ENCODE measurements at regions not wholly inside any gene's neighbourhood (a gene's known extent, or its start where the extent isn't known, plus 50 kb on each side); places are given as distances from the start of the nearest gene placed in this dataset.

GRCh38 chr12:115013236-115013981 is 329.4 kb upstream of the TBX3 start:
- 54% methylated on average over 7 of the region's 15 CpGs for WGBS (ENCODE audit: insufficient coverage)
- H3K9me3 ChIP-seq (ENCODE audit: control extremely low read depth in 1 of 5, control insufficient read depth in 4 of 5, insufficient read depth in 2 of 5, low read depth in 1 of 5, low read length in 4 of 5) = no peaks in the 10 kb centered on the region
- H3K4me3 ChIP-seq (ENCODE audit: control insufficient read depth in 1 of 7, extremely low read depth in 1 of 7, insufficient read depth in 4 of 7, low read depth in 2 of 7, low read length in 6 of 7) = no peak overlapping the region
- H3K36me3 ChIP-seq (ENCODE audit: control insufficient read depth in 4 of 4, insufficient read depth in 4 of 4, low read length in 3 of 4) = no peaks in the 10 kb centered on the region
- no peaks in the 10 kb centered on the region for H3K4me1 ChIP-seq (ENCODE audit: control extremely low read depth in 1 of 4, control insufficient read depth in 4 of 4, insufficient read depth in 4 of 4, low read length in 3 of 4)
- peaks cover 0 to 2% (median 0%) of the 10 kb centered on the region in 5 experiments for H3K27me3 ChIP-seq (replicated peaks in 2 of 5; ENCODE audit: control insufficient read depth in 4 of 5, insufficient read depth in 5 of 5, low read length in 4 of 5)
- POLR2A ChIA-PET = no interaction called here
- H3K27ac ChIP-seq (ENCODE audit: insufficient read depth in 1 of 2, low read depth in 1 of 2, low read length in 2 of 2, poor library complexity in 1 of 2, severe bottlenecking in 2 of 2) = no peak overlapping the region
- no peak for DNase-seq
- CTCF ChIA-PET = no interaction called here

- ChIA-PET CTCF (no interaction called here), POLR2A (no interaction called here)
- Histone ChIP-seq H3K36me3 (ENCODE audit: control insufficient read depth in 4 of 4, insufficient read depth in 4 of 4, low read length in 3 of 4) (no peaks in the 10 kb centered on the region), H3K4me3 (ENCODE audit: control insufficient read depth in 1 of 7, extremely low read depth in 1 of 7, insufficient read depth in 4 of 7, low read depth in 2 of 7, low read length in 6 of 7) (no peak overlapping the region), H3K27ac (ENCODE audit: insufficient read depth in 1 of 2, low read depth in 1 of 2, low read length in 2 of 2, poor library complexity in 1 of 2, severe bottlenecking in 2 of 2) (no peak overlapping the region), H3K4me1 (ENCODE audit: control extremely low read depth in 1 of 4, control insufficient read depth in 4 of 4, insufficient read depth in 4 of 4, low read length in 3 of 4) (no peaks in the 10 kb centered on the region), H3K9me3 (ENCODE audit: control extremely low read depth in 1 of 5, control insufficient read depth in 4 of 5, insufficient read depth in 2 of 5, low read depth in 1 of 5, low read length in 4 of 5) (no peaks in the 10 kb centered on the region), H3K27me3 (replicated peaks in 2 of 5; ENCODE audit: control insufficient read depth in 4 of 5, insufficient read depth in 5 of 5, low read length in 4 of 5) (peaks cover 0 to 2% (median 0%) of the 10 kb centered on the region in 5 experiments)
- 70% methylated on average over 11 of the region's 11 CpGs for WGBS (ENCODE audit: insufficient coverage)
- no peak for DNase-seq
Observed at GRCh38 chr12:115012861-115013235, 328.9 kb upstream of the TBX3 start.

- DNase-seq = no peak
- Histone ChIP-seq H3K27me3 (replicated peaks in 2 of 5; ENCODE audit: control insufficient read depth in 4 of 5, insufficient read depth in 5 of 5, low read length in 4 of 5) (no peaks in the 10 kb centered on the region), H3K4me1 (ENCODE audit: control extremely low read depth in 1 of 4, control insufficient read depth in 4 of 4, insufficient read depth in 4 of 4, low read length in 3 of 4) (no peaks in the 10 kb centered on the region), H3K27ac (ENCODE audit: insufficient read depth in 1 of 2, low read depth in 1 of 2, low read length in 2 of 2, poor library complexity in 1 of 2, severe bottlenecking in 2 of 2) (no peak overlapping the region), H3K36me3 (ENCODE audit: control insufficient read depth in 4 of 4, insufficient read depth in 4 of 4, low read length in 3 of 4) (no peaks in the 10 kb centered on the region), H3K9me3 (ENCODE audit: control extremely low read depth in 1 of 5, control insufficient read depth in 4 of 5, insufficient read depth in 2 of 5, low read depth in 1 of 5, low read length in 4 of 5) (no peaks in the 10 kb centered on the region), H3K4me3 (ENCODE audit: control insufficient read depth in 1 of 7, extremely low read depth in 1 of 7, insufficient read depth in 4 of 7, low read depth in 2 of 7, low read length in 6 of 7) (no peak overlapping the region)
- 80% methylated on average over 3 of the region's 3 CpGs for WGBS (ENCODE audit: insufficient coverage)
- CTCF ChIA-PET = no interaction called here
- POLR2A ChIA-PET = no interaction called here
Observed at GRCh38 chr12:115011703-115012102, 327.7 kb upstream of the TBX3 start.

- ChIA-PET POLR2A (no interaction called here), CTCF (no interaction called here)
- no peaks in the 10 kb centered on the region for H3K4me1 ChIP-seq (ENCODE audit: control extremely low read depth in 1 of 4, control insufficient read depth in 4 of 4, insufficient read depth in 4 of 4, low read length in 3 of 4)
- WGBS (ENCODE audit: insufficient coverage) = 100% methylated on average over 1 of the region's 5 CpGs
- no peaks in the 10 kb centered on the region for H3K36me3 ChIP-seq (ENCODE audit: control insufficient read depth in 4 of 4, insufficient read depth in 4 of 4, low read length in 3 of 4)
- no peaks in the 10 kb centered on the region for H3K27me3 ChIP-seq (replicated peaks in 2 of 5; ENCODE audit: control insufficient read depth in 4 of 5, insufficient read depth in 5 of 5, low read length in 4 of 5)
- H3K27ac ChIP-seq (ENCODE audit: insufficient read depth in 1 of 2, low read depth in 1 of 2, low read length in 2 of 2, poor library complexity in 1 of 2, severe bottlenecking in 2 of 2) = no peak overlapping the region
- no peaks in the 10 kb centered on the region for H3K9me3 ChIP-seq (ENCODE audit: control extremely low read depth in 1 of 5, control insufficient read depth in 4 of 5, insufficient read depth in 2 of 5, low read depth in 1 of 5, low read length in 4 of 5)
- DNase-seq = no peak
- H3K4me3 ChIP-seq (ENCODE audit: control insufficient read depth in 1 of 7, extremely low read depth in 1 of 7, insufficient read depth in 4 of 7, low read depth in 2 of 7, low read length in 6 of 7) = no peak overlapping the region
Observed at GRCh38 chr12:115010324-115010995, 326.5 kb upstream of the TBX3 start.

- no CpG with 5 or more reads among the region's 3 CpGs for WGBS (ENCODE audit: insufficient coverage)
- Histone ChIP-seq H3K27me3 (replicated peaks in 2 of 5; ENCODE audit: control insufficient read depth in 4 of 5, insufficient read depth in 5 of 5, low read length in 4 of 5) (no peaks in the 10 kb centered on the region), H3K36me3 (ENCODE audit: control insufficient read depth in 4 of 4, insufficient read depth in 4 of 4, low read length in 3 of 4) (no peaks in the 10 kb centered on the region), H3K27ac (ENCODE audit: insufficient read depth in 1 of 2, low read depth in 1 of 2, low read length in 2 of 2, poor library complexity in 1 of 2, severe bottlenecking in 2 of 2) (no peak overlapping the region), H3K4me1 (ENCODE audit: control extremely low read depth in 1 of 4, control insufficient read depth in 4 of 4, insufficient read depth in 4 of 4, low read length in 3 of 4) (no peaks in the 10 kb centered on the region), H3K9me3 (ENCODE audit: control extremely low read depth in 1 of 5, control insufficient read depth in 4 of 5, insufficient read depth in 2 of 5, low read depth in 1 of 5, low read length in 4 of 5) (no peaks in the 10 kb centered on the region), H3K4me3 (ENCODE audit: control insufficient read depth in 1 of 7, extremely low read depth in 1 of 7, insufficient read depth in 4 of 7, low read depth in 2 of 7, low read length in 6 of 7) (no peak overlapping the region)
- ChIA-PET CTCF (no interaction called here), POLR2A (no interaction called here)
- DNase-seq = no peak
Observed at GRCh38 chr12:115008929-115009328, 325.0 kb upstream of the TBX3 start.

- H3K4me3 ChIP-seq (ENCODE audit: control insufficient read depth in 1 of 7, extremely low read depth in 1 of 7, insufficient read depth in 4 of 7, low read depth in 2 of 7, low read length in 6 of 7) = no peak overlapping the region
- 65% methylated on average over 4 of the region's 6 CpGs for WGBS (ENCODE audit: insufficient coverage)
Observed at GRCh38 chr12:115004470-115005146, 320.6 kb upstream of the TBX3 start.

GRCh38 chr12:115002434-115002833 is 318.5 kb upstream of the TBX3 start:
- Histone ChIP-seq H3K4me3 (ENCODE audit: control insufficient read depth in 1 of 7, extremely low read depth in 1 of 7, insufficient read depth in 4 of 7, low read depth in 2 of 7, low read length in 6 of 7) (no peak overlapping the region), H3K36me3 (ENCODE audit: control insufficient read depth in 4 of 4, insufficient read depth in 4 of 4, low read length in 3 of 4) (no peaks in the 10 kb centered on the region), H3K9me3 (ENCODE audit: control extremely low read depth in 1 of 5, control insufficient read depth in 4 of 5, insufficient read depth in 2 of 5, low read depth in 1 of 5, low read length in 4 of 5) (no peaks in the 10 kb centered on the region), H3K4me1 (ENCODE audit: control extremely low read depth in 1 of 4, control insufficient read depth in 4 of 4, insufficient read depth in 4 of 4, low read length in 3 of 4) (no peaks in the 10 kb centered on the region), H3K27me3 (replicated peaks in 2 of 5; ENCODE audit: control insufficient read depth in 4 of 5, insufficient read depth in 5 of 5, low read length in 4 of 5) (peaks cover 0 to 6% (median 1%) of the 10 kb centered on the region in 5 experiments), H3K27ac (ENCODE audit: insufficient read depth in 1 of 2, low read depth in 1 of 2, low read length in 2 of 2, poor library complexity in 1 of 2, severe bottlenecking in 2 of 2) (no peak overlapping the region)
- POLR2A ChIA-PET = no interaction called here
- DNase-seq = no peak
- 48% methylated on average over 8 of the region's 11 CpGs for WGBS (ENCODE audit: insufficient coverage)
- CTCF ChIA-PET = no interaction called here

More at GRCh38 chr12:115004470-115005146, 320.6 kb upstream of the TBX3 start:
- ChIA-PET CTCF (no interaction called here), POLR2A (no interaction called here)
- Histone ChIP-seq H3K27me3 (replicated peaks in 2 of 5; ENCODE audit: control insufficient read depth in 4 of 5, insufficient read depth in 5 of 5, low read length in 4 of 5) (peaks cover 0 to 6% (median 1%) of the 10 kb centered on the region in 5 experiments), H3K27ac (ENCODE audit: insufficient read depth in 1 of 2, low read depth in 1 of 2, low read length in 2 of 2, poor library complexity in 1 of 2, severe bottlenecking in 2 of 2) (no peak overlapping the region), H3K36me3 (ENCODE audit: control insufficient read depth in 4 of 4, insufficient read depth in 4 of 4, low read length in 3 of 4) (no peaks in the 10 kb centered on the region), H3K4me1 (ENCODE audit: control extremely low read depth in 1 of 4, control insufficient read depth in 4 of 4, insufficient read depth in 4 of 4, low read length in 3 of 4) (no peaks in the 10 kb centered on the region), H3K9me3 (ENCODE audit: control extremely low read depth in 1 of 5, control insufficient read depth in 4 of 5, insufficient read depth in 2 of 5, low read depth in 1 of 5, low read length in 4 of 5) (no peaks in the 10 kb centered on the region)
- no peak for DNase-seq
